Lung (tissue), 11 donors: ENCODE measurements at regions not wholly inside any gene's neighbourhood (a gene's known extent, or its start where the extent isn't known, plus 50 kb on each side); places are given as distances from the start of the nearest gene placed in this dataset.

ENCODE experiments used
- ATAC-seq: fragments of 200-7000 bp; cut with Tn5 transposase; one replicate; pipeline ENCODE4 v1.9.1; 2020; ENCODE audit warnings: moderate number of reproducible peaks; ENCODE audit not compliant: insufficient read depth, low FRiP score
- DNase-seq, 3 donors: peaks; one replicate each; pipeline ENCODE4 v3.0.0-alpha.2; 2013 to 2017
- H3K27ac ChIP-seq, 2 donors: one replicate each; pipeline ENCODE4 v1.5.1; 2013; ENCODE audit warnings: mild to moderate bottlenecking in 2 of 2, moderate library complexity in 2 of 2, control low read depth in 1 of 2, inconsistent platforms in 1 of 2, low read depth in 1 of 2, low read length in 1 of 2
- H3K27me3 ChIP-seq, 3 donors: one replicate each; pipeline ENCODE4 v1.5.1; 2013; ENCODE audit warnings: low read length in 2 of 3; ENCODE audit not compliant: control insufficient read depth in 3 of 3, insufficient read depth in 3 of 3
- H3K36me3 ChIP-seq, 4 donors: one replicate each; pipeline ENCODE4 v1.5.1; 2013; ENCODE audit warnings: low read length in 4 of 4, mild to moderate bottlenecking in 1 of 4, moderate library complexity in 1 of 4; ENCODE audit not compliant: control insufficient read depth in 4 of 4, insufficient read depth in 4 of 4
- H3K4me1 ChIP-seq, 5 donors: one replicate each; pipeline ENCODE4 v1.5.1; 2013; ENCODE audit warnings: low read length in 5 of 5, mild to moderate bottlenecking in 2 of 5, moderate library complexity in 1 of 5; ENCODE audit not compliant: control insufficient read depth in 5 of 5, insufficient read depth in 5 of 5
- H3K4me3 ChIP-seq: one replicate; pipeline ENCODE4 v1.5.1; 2013; ENCODE audit warnings: mild to moderate bottlenecking, control low read depth, moderate library complexity
- H3K9ac ChIP-seq, 2 donors: one replicate each; pipeline ENCODE4 v1.5.1; 2013; ENCODE audit warnings: low read length in 2 of 2, control low read depth in 1 of 2; ENCODE audit not compliant: insufficient read depth in 1 of 2
- H3K9me3 ChIP-seq, 4 donors: one replicate each; pipeline ENCODE4 v1.5.1; 2013; ENCODE audit warnings: low read length in 3 of 4, mild to moderate bottlenecking in 1 of 4, moderate library complexity in 1 of 4; ENCODE audit not compliant: control insufficient read depth in 4 of 4, insufficient read depth in 3 of 4
- CTCF ChIP-seq: IDR thresholded peaks from 2 replicates; pipeline ENCODE4 v1.5.1; 2012; ENCODE audit warnings: mild to moderate bottlenecking; ENCODE audit errors: control extremely low read depth, extremely low read depth
- WGBS, 2 donors: extraction: QIAGEN DNeasy Blood & Tissue Kit; methylation state at CpG; one replicate each; pipeline ENCODE4 v1.1.7; 2013; 5-methylcytosine and 5-hydroxymethylcytosine counted together
- donor health status: control.
- donor health status: control.
- donor health status: Bipolar disorder and iron deficiency.
- donor health status: healthy.
- donor health status: DM: yes; HTN: yes; CAD: no.

GRCh38 chr1:216830424-216831210, 107.4 kb upstream of the ESRRG start:
- 43 to 62% methylated on average over 10 of the region's 10 CpGs for WGBS, 2 donors
- Histone ChIP-seq H3K27ac (no peak overlapping the region), H3K9ac (no peak overlapping the region), H3K36me3 (no peaks in the 10 kb centered on the region), H3K27me3 (no peaks in the 10 kb centered on the region), H3K4me1 (peaks cover 0 to 4% (median 0%) of the 10 kb centered on the region in 5 donors), H3K9me3 (no peaks in the 10 kb centered on the region), H3K4me3 (no peak overlapping the region)
- TF ChIP-seq CTCF: no peak
- ATAC-seq (peak; percentile 39), DNase-seq (peak; percentile 31 to 64 (median 40))

DNA sequence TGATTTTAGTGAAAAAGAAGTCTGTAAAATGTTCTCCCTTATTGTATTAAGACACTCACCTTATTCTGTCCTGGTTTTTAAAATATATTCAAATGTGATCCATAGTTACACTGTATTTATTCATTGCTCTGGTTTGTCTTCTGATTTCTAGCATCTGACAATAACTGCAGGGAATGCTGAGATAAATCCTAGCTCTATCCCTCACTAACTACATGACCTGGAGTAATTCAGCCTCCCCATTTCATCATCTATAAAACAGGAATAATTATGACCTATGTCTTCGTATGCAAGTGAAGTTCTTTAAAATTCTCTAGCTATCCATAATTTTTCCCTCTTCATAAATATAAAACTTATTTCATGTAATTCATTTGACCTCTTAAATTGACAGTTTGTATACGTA, 104.0 kb upstream of the ESRRG start:
- no peak overlapping the region for H3K9ac ChIP-seq
- no peak overlapping the region for H3K27ac ChIP-seq
- no peaks in the 10 kb centered on the region for H3K27me3 ChIP-seq
- H3K4me3 ChIP-seq: no peak overlapping the region
- no peaks in the 10 kb centered on the region for H3K9me3 ChIP-seq
- H3K36me3 ChIP-seq: no peaks in the 10 kb centered on the region
- no peak for ATAC-seq
- DNase-seq: no peak
- 45 to 96% methylated on average over 2 of the region's 2 CpGs for WGBS, 2 donors
- no peak for TF ChIP-seq CTCF
- H3K4me1 ChIP-seq: peaks cover 0 to 4% (median 0%) of the 10 kb centered on the region in 5 donors

DNA sequence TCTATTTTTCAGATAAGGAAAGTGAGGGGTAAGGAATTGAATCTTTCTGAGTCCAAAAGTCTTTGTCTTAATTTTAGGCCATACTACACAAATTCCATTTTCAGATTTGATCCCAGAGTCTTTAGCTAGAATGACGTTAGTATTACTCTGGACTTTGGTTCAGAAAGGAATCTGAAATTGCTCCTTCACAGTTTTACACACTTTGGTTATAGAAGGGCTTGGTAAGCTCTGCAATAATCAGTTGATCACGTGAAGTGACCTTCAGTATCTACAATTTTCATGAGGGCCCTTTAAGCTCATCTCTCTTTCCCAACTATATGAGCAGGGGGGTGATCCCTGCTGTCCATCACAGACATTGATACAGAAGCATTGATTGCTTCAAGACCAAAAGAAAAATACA, 103.4 kb upstream of the ESRRG start:
- no peaks in the 10 kb centered on the region for H3K36me3 ChIP-seq
- 77 to 85% methylated on average over 2 of the region's 2 CpGs for WGBS, 2 donors
- H3K9ac ChIP-seq: no peak overlapping the region
- TF ChIP-seq CTCF: no peak
- H3K9me3 ChIP-seq: no peaks in the 10 kb centered on the region
- no peak for DNase-seq
- no peak overlapping the region for H3K4me3 ChIP-seq
- peaks cover 0 to 4% (median 0%) of the 10 kb centered on the region in 5 donors for H3K4me1 ChIP-seq
- no peak overlapping the region for H3K27ac ChIP-seq
- no peaks in the 10 kb centered on the region for H3K27me3 ChIP-seq
- ATAC-seq: no peak
